AG09309 (cell line): ENCODE measurements at regions not wholly inside any gene's neighbourhood (a gene's known extent, or its start where the extent isn't known, plus 50 kb on each side); places are given as distances from the start of the nearest gene placed in this dataset.

Experiments used
- DNase-seq: peaks from one replicate; pipeline ENCODE4 v3.0.0-alpha.2; 2010; ENCODE audit warnings: low read depth
- H3K4me3 ChIP-seq: 2 replicates; pipeline ENCODE4 v1.5.1; 2011; ENCODE audit warnings: mild to moderate bottlenecking, low read depth, low read length, moderate library complexity; ENCODE audit not compliant: control insufficient read depth
- TF ChIP-seq, protein P1 (sequence below): IDR thresholded peaks from 2 replicates; pipeline ENCODE4 v1.5.1; 2011; ENCODE audit warnings: mild to moderate bottlenecking, low read depth, low read length, inconsistent platforms; ENCODE audit not compliant: insufficient read depth, control insufficient read depth; ENCODE audit errors: missing control alignments

DNA sequence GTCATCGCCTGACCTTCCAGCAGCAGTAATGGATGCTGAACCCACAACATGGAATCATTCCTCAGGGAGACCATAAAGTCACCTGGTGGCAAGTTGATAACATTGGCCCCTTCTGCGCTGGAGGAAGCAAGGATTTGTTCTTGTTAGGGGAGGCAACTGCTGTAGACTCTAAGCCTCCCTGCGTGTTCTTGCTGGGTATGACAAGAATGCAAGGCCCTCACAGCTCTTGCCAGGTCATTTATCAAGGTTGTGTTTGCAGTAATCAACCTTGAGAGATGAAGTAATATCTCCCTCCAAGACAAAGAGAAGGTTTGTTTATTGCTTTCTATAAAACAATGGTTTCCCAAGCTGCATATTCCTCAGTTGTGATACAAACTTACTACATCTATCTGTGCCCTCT is 80.9 kb downstream of the PERP start:
- no peak for DNase-seq
- TF ChIP-seq, protein P1, sequence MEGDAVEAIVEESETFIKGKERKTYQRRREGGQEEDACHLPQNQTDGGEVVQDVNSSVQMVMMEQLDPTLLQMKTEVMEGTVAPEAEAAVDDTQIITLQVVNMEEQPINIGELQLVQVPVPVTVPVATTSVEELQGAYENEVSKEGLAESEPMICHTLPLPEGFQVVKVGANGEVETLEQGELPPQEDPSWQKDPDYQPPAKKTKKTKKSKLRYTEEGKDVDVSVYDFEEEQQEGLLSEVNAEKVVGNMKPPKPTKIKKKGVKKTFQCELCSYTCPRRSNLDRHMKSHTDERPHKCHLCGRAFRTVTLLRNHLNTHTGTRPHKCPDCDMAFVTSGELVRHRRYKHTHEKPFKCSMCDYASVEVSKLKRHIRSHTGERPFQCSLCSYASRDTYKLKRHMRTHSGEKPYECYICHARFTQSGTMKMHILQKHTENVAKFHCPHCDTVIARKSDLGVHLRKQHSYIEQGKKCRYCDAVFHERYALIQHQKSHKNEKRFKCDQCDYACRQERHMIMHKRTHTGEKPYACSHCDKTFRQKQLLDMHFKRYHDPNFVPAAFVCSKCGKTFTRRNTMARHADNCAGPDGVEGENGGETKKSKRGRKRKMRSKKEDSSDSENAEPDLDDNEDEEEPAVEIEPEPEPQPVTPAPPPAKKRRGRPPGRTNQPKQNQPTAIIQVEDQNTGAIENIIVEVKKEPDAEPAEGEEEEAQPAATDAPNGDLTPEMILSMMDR: no peak
- no peak overlapping the region for H3K4me3 ChIP-seq

DNA sequence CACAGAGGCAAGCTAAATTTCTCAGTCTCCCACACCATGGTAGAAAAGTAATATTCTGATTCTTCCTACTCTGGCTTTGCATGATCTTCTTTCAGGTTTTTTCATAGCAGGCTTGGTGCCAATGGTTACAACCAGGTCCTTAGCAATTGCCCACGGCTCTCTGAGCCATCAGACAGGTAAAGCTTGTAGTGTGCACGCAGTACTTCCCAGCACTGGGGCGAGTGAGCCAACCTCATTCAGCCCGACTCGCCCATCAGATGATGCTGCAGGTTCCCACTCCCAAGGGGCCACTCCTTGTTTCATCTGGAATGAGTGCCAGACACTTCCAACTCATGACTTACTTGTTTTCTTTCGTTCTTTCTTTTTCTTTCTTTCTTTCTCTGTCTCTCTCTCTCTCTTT is 78.3 kb downstream of the PERP start:
- TF ChIP-seq, protein P1: no peak

DNA sequence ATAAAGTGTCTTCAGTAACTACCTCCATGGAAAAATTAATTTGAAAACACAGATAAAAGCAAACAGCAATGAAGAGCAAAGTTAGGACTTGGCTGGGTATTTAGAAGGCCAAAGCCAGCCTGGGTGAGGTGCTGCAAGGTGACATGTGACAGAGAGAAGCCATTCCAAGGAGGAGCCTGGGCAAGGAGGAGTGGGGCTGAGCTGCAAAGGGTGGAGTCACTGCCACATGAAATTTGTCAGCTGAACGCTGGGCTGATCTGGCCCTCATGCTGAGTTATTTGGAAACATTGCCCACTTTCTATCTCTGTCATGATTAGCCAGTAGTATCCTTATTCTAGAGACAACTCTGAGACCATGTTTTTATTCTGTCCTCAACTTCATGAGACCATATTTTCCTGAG is 76.3 kb downstream of the PERP start:
- DNase-seq: no peak
- no peak overlapping the region for H3K4me3 ChIP-seq
- TF ChIP-seq, protein P1: no peak

More for the DNA sequence above, 78.3 kb downstream of the PERP start:
- no peak overlapping the region for H3K4me3 ChIP-seq
- DNase-seq: no peak

DNA sequence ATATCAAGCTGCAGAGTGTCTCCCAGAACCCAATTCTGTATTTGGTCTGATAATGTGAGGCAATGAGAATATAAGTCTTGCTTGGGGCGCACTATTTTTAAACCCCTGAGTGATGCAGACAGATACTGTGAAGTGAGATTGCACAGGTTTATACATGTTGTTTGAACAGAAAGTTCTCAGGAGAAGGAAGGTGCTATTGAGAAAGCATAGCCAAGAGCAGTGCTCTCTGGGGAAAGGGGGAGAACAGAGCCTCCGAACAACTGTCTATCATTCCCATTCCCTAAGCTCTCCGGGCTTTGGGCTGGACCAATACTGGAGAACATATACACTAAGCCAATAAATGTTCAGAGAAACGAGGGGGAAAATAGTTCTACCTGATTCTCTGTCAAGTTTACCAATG is 75.8 kb downstream of the PERP start:
- H3K4me3 ChIP-seq: no peak overlapping the region
- DNase-seq: no peak
- TF ChIP-seq, protein P1: no peak

DNA sequence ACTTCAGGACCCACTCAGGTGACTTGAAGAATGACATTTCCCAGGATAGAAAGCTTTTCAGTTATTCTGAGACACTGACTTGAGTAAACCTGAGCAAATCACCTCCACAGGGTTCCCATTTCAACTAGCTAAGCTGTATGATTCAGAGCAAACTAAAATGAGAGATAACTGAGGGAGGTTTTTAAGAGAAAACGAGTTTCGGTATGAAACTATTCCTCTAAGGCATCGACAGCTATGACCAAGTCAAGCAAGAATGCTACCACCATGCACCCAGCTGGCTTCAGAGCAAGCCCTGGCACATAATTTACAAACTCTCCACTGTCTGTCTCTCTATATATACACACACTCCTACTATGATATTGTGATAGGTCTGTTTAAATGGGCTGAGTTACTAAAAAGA is 75.4 kb downstream of the PERP start:
- DNase-seq: no peak
- TF ChIP-seq, protein P1: no peak
- no peak overlapping the region for H3K4me3 ChIP-seq

DNA sequence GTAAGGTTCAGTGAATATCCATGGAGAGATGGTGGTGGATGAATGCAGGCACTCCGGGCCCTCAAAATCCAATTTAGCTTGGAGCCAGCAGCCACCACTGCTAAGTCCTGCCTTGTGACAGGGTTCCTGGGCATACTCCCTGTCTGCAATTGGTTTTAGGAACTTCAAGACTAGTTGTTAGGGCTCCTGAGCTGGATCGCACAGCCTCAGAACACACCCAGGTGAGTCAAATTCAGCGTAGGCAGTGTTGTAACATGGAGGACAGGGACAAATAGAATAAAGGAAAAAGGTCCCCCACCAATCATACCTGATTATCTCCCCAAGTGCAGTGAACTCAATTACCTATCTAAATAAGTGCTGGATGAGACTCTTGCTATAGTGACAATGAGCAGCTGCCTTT is 74.6 kb downstream of the PERP start:
- TF ChIP-seq, protein P1: no peak
- no peak for DNase-seq

DNA sequence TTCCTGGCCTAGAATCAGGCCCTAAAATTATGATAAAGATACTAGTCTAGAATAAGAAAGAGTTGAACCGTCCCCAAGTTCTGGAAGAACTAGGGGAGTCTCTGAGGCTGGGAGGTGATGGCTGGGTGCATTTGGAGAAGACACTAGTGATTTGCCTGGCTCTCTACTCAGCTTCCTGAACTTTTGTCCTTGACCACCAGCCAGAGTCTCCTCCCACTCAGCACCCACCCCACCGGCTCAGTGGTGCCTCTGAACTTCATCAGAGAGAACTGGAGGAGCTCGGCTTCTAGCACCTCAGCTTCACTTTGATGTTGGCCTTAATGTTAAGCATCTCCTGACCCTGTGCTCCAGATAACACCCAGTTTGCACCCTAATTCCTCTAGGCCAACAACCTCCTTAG is 73.0 kb downstream of the PERP start:
- TF ChIP-seq, protein P1: no peak
- H3K4me3 ChIP-seq: no peak overlapping the region
- DNase-seq: no peak

More for the DNA sequence above, 74.6 kb downstream of the PERP start:
- no peak overlapping the region for H3K4me3 ChIP-seq
